Activated T-cell treated with anti-CD3 and anti-CD28 coated beads, Interleukin-2, amount 50 U/mL, for 48 hours (primary cell): ENCODE measurements at regions not wholly inside any gene's neighbourhood (a gene's known extent, or its start where the extent isn't known, plus 50 kb on each side); places are given as distances from the start of the nearest gene placed in this dataset.

Experiments used
- DNase-seq, 2 experiments: peaks; one replicate each; pipeline ENCODE4 v3.0.0-alpha.2; 2020

GRCh38 chr12:115451780-115452736 lies 768.1 kb upstream of the TBX3 start:
- DNase-seq, result peak in 1 of 2 experiments; percentile 16

GRCh38 chr12:115451151-115451779 lies 767.3 kb upstream of the TBX3 start:
- no peak for DNase-seq

GRCh38 chr12:115450710-115451109 lies 766.7 kb upstream of the TBX3 start:
- no peak for DNase-seq

DNA sequence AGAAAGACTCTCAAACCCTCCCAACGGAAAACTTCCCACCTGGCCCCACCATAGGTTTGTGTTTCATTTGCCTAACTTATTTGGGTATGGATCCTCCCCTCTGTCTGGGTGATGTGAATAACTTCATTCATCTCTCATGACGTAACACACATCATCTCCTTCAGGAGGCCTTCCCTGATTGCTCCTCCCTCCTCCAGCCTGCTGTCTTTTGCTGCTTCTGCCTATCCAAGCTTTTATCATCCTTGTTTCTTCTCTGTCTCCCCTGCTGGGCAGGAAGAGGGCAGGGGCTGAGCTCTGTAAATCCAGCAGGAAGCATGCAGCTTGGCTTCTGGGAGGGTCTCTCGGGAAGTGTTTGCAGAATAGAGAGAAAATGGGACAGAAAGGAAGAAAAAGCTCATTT lies 766.0 kb upstream of the TBX3 start:
- DNase-seq, result no peak

GRCh38 chr12:115449526-115449925 lies 765.6 kb upstream of the TBX3 start:
- no peak for DNase-seq

DNA sequence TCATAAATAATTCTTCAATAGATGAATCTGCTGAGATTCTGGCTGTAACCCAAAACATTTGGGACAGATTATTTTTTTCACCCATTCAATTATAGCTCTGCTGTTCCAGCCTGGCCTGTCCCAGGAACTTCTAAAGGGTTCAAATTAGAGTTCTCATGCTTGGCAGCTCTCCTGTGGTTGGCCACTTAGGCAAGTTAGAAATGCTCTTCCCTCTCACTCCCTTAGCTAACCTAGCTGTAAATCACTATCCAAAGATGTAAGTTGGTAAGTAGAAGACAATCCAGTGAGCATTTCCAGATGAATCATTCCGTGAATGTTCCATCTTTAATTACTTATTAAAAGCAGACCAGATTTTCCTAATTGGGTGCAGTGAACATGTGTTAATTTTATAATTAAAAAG lies 760.4 kb upstream of the TBX3 start:
- no peak for DNase-seq

- DNase-seq, result no peak
These were observed 759.5 kb upstream of the TBX3 start for GRCh38 chr12:115443351-115443938.

DNA sequence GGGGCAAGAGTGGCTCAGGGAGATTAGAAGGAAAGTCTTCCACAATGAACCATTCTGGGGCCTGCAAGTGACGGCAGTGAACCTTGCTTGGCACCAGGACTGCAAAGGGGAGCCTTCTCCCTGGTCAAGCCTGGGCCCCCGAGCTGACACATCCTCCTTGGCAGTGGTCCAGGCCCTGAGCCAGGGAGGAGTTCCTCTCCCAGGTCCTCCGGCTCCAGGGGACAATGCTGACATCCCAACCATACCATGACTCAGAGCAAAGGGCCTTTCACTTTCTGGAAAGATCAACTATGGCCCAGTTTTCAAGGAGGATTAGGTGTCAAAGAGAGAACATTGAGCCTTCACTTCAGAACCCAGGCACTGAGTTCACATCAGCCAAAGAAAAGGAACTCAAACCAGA lies 756.5 kb upstream of the TBX3 start:
- DNase-seq, result no peak

- DNase-seq, result no peak
These were observed 755.1 kb upstream of the TBX3 start for GRCh38 chr12:115439008-115439601.

- DNase-seq, result no peak
These were observed 754.3 kb upstream of the TBX3 start for GRCh38 chr12:115438314-115438713.

- DNase-seq, result no peak
These were observed 753.1 kb upstream of the TBX3 start for GRCh38 chr12:115437061-115437567.

DNA sequence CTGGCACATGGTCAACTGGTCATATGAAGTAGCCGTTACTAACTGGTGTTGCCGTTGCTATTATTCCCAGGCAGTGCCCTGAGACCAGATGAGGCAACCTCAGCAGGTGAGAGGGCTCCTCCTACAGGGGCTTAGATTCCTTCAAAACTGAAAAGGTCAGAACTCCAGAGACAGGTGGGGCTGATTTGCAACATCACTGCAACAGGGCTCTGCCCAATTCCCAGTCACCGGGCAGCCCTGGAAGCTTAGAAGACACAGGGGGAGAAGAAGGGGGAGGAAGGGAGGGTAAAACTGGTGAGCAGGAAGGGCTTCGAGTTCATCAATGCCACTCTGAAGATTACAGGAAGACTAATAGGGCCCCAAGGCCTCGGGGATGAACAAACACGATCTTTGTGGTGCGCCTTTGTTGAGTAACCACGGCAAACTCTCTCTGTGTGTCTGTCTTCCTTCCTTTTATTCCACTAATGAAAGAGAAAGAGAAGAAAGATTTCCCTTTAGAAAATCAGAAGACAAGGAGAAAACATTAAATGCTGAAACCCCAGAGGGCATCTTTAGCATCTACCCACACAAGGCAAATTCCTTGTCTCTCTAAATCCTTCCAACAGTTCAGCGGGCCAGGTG lies 749.1 kb upstream of the TBX3 start:
- DNase-seq, result no peak

- DNase-seq, result no peak
These were observed 746.7 kb upstream of the TBX3 start for GRCh38 chr12:115430636-115431035.

GRCh38 chr12:115426732-115427131 lies 742.8 kb upstream of the TBX3 start:
- no peak for DNase-seq

DNA sequence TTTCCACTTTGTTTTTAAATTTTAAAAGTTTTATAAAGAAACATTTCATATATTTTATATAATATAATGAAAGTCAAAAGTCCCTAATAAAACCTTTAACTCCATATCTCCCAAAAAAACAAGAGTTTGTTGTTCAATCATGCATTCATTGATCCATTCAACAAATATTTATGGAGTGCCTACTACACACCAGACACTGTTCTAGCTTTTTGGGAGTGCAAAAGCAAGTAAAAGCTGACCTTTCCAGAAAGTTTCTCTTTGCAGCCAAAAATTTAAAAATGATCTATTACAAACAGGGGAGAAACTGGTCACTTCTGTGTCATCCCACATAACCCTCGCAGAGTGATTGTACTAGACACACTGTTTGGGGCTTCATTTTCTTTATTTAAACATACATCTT lies 740.0 kb upstream of the TBX3 start:
- DNase-seq, result no peak

- DNase-seq, result no peak
These were observed 739.6 kb upstream of the TBX3 start for GRCh38 chr12:115423546-115423987.

DNA sequence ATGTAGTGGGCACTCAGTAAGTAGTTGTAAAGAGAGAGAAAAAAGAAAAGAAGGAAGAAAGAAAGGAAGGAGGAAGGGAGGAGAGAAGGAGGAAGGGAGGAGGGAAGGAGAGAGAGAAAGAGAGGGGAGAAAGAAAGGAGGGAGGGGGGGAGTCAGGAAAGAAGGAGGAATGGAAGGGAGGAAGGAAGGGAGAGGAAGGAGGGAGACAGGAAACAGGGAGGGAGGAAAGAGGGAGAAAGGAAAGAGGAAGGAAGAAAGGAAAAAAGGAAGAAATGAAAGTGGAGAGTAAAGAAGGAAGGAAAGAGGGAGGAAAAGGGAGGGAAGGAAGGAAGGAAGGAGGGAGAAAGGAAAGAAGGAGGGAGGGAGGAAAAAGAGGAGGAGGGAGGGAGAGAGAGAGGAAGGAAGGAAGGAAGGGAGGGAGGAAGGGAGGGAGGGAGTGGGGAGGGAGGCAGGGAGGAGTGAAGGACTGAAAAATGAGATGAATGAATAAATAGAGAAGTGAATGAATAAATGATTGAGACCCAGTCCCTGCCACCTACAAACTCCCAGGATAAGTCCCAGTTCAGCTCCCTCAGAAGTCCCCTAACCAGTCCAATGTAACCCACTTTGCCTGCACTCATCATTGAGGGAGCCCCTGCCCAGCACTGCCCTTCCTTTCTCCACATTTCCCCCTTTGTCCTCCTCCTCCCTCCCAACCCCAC lies 739.0 kb upstream of the TBX3 start:
- DNase-seq, result no peak

DNA sequence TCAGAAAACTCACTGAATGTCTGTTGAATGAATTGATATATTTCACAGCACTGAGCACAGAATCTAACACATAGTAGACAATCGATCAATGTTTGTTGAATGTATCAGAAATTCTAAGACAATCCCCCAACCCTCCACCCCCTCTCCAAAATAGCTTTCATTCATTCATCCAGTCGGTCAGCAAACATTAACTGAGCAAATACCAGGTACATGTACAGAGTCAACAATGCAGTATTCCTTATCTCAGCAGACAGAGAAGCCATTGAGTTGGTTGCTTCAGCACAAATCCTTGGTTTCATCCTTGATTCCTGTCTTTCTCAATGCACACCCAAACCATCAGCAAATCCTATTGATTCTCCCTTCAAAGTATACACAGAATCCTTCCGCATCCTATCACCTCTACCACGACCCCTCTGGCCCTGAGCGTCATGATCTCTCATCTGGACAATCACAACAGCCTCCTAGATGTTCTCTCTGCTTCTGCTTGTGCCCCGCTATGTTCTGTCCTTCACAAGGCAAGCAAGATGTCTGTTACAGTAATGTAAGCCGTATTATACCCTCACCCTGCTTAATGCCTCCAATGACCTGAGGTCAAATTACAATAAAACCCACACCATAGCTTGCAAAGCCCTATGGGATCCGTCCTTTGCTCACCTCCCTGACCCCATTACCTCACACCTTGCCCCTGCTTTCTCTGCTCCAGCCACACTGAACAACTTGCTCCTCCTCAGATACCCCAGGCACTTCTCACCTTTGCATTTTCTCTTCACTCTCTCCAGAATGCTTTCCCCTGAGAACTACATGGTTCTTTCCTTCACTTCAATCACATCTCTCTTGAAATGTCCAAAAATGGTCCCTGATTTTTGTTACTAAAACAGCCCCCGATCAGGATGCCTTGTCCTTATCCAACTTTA lies 738.1 kb upstream of the TBX3 start:
- DNase-seq, result no peak

DNA sequence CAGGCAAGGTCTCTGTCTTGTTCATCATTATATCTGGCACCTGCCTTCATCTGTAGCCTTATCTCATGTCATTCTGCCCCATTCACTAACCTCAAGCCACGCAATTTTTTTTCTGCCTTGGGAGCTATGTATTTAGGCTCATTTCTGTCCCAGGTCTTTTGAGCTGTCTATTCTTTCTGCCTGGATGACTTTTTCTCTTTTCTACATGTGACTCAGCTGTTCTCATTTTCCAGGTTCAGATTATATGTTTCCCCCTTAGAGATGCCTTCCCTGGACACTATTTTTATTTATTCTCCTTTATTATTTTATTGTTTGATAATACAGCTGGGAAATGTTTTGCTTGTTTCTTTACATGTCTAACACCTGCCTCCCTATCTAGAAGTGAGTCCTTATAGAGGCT lies 737.4 kb upstream of the TBX3 start:
- DNase-seq, result no peak

DNA sequence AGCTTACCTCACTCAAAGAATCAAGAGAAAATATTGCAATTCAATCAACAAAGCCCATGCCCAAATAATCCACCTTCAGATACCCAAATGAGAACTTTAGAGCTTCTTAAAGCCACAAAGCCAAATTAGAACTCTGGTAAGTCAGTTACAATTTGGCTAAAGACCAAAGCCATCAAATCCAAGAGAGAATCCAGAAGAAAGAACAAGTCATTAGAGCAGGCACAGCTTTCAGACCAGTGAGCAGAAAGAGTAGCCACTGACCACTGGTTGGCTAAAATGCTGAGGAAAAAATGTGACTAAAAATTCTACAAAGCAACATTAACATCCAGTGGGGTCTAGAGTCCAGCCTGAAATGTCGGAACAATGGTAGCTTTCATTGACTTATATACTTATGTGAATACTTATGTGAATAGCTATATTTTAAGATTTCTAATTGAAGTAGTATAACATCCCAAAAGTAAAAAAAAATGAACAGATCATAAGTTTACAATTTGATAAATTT lies 735.2 kb upstream of the TBX3 start:
- DNase-seq, result no peak

- no peak for DNase-seq
These were observed 733.6 kb upstream of the TBX3 start for GRCh38 chr12:115417610-115418009.
